Motor neuron (in vitro differentiated cells): ENCODE measurements at regions not wholly inside any gene's neighbourhood (a gene's known extent, or its start where the extent isn't known, plus 50 kb on each side); places are given as distances from the start of the nearest gene placed in this dataset.
"Not testable (repeated sequence)": the region's sequence is repeated elsewhere in the genome, so short reads cannot be mapped to it uniquely, and the experiment has no call there.

Experiments
- ATAC-seq, 8 experiments: fragments of 200-7000 bp; cut with Tn5 transposase; replicated peaks in 6 of 8; 2 replicates each; pipeline ENCODE4 v1.8.0; 2021; ENCODE audit warnings: mild to moderate bottlenecking in 8 of 8, moderate library complexity in 8 of 8
- H3K27ac ChIP-seq, 2 donors: fragments of 250-450 bp; sonication (Bioruptor Pico); 2 replicates each; pipeline ENCODE4 v1.9.0; 2021; ENCODE audit warnings: antibody characterized with exemption in 2 of 2, mild to moderate bottlenecking in 2 of 2, moderate library complexity in 1 of 2
- H3K4me1 ChIP-seq, 2 donors: fragments of 250-450 bp; sonication (Bioruptor Pico); replicated peaks in 1 of 2; 2 replicates each; pipeline ENCODE4 v1.6.1; 2021; ENCODE audit warnings: antibody characterized with exemption in 2 of 2, mild to moderate bottlenecking in 2 of 2, moderate library complexity in 1 of 2
- H3K4me3 ChIP-seq, 5 donors: fragments of 250-450 bp; sonication (Bioruptor Pico); 2 replicates each; pipeline ENCODE4 v1.9.0; 2021; ENCODE audit warnings: antibody characterized with exemption in 5 of 5, mild to moderate bottlenecking in 5 of 5, moderate library complexity in 4 of 5
- WGBS, 10 experiments: fragments of 450-650 bp; shearing (Covaris generic); methylation state at CpG; one replicate each; pipeline ENCODE4 v1.0.0; 2022; 5-methylcytosine and 5-hydroxymethylcytosine counted together
- in situ Hi-C, 9 experiments: fragments of 400-800 bp; cut with MboI; loops; one replicate each; pipeline ENCODE4 v1.15.0; 2021; ENCODE audit warnings: low sequenced_read_pairs in 9 of 9, low pct_unique_long_range_greater_than_20kb in 2 of 9; ENCODE audit not compliant: unreplicated experiment in 9 of 9

DNA sequence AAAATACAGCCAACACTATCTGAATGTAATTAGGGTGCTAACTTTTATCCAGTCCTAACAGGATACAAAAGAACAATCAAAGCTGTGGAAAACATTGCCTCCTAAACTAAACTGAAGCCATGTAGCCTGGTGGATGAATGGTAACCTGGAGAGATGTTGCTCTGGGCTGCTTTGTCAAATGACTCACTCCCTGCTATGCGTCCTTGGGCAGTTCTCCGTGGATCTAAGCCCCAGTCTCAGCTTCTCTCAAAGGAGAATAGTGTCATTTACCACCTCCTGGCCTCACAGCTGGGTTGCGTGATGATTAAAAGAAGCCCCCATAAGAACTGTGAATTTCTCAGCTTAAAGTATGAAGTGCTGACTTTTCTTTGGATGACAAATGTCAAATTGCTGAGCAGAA lies 203.7 kb downstream of the ICOS start:
- Histone ChIP-seq H3K4me3 (no peak overlapping the region), H3K27ac (no peak overlapping the region), H3K4me1 (peaks cover 30 to 31% of the 10 kb centered on the region in 2 donors)
- WGBS, 10 experiments = 24 to 100% (median 82%) methylated on average over 1 to 2 of the region's 3 CpGs; no CpG with 5 or more reads in 4 of the 10 experiments
- in situ Hi-C loops = no loop called here
- ATAC-seq = peak in 1 of 8 experiments; percentile 65

DNA sequence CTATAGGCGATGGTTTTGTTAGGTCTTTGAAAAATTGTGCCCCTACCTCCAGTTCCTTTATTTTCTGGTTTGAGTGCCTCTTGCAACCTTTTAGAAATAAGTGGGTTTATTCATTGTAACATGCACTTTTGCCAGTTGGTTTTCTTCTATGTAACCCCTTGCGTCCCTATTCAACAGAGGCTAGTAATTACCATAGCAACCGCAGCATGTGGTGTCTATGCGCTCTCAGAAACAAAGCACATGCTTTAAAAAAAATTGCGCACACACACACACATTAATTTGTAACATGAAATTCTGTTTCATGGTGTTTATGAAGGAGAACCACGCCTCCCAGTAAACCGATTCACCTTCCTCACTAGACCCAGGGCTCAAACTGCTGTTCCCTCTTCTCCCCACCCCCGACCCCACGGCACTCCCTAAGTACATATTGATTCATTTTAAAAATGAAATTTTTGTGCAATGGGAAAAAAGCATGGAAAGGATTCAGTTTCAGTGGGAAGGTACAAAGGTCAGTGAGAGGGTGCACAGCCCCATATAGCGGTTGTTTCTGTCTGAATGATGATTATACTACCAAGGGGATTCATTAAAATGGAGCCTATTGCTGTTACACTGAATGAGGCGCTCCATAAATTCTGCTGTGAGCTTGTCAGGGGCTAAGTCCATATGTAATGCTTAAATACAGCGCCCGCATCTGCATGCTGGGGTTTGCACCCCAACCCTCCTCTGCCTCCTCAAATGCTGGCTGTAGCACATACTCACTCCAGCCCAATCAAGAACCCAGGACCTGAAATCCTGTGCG lies 206.9 kb downstream of the ICOS start:
- peak overlapping the region; percentile 34 to 44 for H3K27ac ChIP-seq
- in situ Hi-C loops = no loop called here
- 56 to 86% (median 65%) methylated on average over 1 to 12 of the region's 14 CpGs for WGBS, 10 experiments

DNA sequence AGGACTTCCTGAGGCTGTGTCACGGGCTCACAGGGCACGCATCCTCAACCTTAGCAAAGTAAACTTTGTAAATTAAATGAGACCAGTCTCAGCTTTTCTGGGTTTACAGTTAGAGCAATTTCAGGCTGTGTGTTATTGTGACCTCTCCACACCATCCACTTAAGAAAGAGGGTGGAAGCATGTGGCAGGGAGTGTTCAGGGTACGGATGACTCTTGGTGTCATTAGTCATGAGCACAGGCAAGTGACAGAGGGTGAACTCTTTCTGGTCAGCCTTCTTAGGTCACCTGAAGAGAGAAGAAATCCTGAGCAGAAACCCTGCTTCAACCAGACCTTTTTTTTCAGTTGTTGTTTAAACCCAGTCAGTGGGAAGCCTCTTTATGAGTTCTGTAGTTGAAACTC lies 207.9 kb downstream of the ICOS start:
- Histone ChIP-seq H3K4me1 (peaks cover 23 to 38% of the 10 kb centered on the region in 2 donors), H3K27ac (no peak overlapping the region), H3K4me3 (no peak overlapping the region)
- WGBS, 10 experiments = 54 to 100% (median 93%) methylated on average over 1 to 3 of the region's 3 CpGs; no CpG with 5 or more reads in 4 of the 10 experiments
- in situ Hi-C loops = no loop called here
- peak in 5 of 8 experiments; percentile 15 to 59 (median 57) for ATAC-seq

More for the DNA sequence above, 206.9 kb downstream of the ICOS start:
- Histone ChIP-seq H3K4me1 (peaks cover 23 to 38% of the 10 kb centered on the region in 2 donors), H3K4me3 (no peak overlapping the region)
- ATAC-seq = peak in 5 of 8 experiments; percentile 35 to 73 (median 41)

DNA sequence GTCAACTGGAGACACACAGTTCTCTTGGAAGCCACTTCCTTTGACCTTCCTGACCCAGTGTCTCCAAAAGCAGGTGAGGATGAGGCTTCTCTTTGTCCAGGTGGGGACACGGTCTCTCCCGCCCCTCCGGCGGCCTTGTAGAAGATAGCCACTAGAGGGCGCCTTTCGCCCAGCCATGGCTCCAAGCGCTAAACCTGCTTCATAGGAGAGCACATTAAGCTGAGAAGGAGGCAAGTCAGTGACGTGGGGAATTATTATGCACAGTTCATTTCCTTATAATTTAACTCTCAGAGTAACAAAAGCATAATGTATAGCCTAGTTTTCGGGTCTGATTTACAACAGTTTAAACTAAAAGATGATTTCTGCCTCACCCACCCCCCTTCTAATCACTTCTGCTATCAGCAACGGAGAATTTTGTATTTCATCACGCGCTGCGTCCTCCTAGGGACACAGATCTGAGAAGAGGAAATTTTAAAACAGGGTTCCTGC lies 208.7 kb downstream of the ICOS start:
- Histone ChIP-seq H3K4me3 (no peak overlapping the region), H3K27ac (no peak overlapping the region), H3K4me1 (peaks cover 23 to 38% of the 10 kb centered on the region in 2 donors)
- peak; percentile 90 to 100 (median 96) for ATAC-seq
- WGBS, 10 experiments = 0 to 80% (median 22%) methylated on average over 1 to 13 of the region's 13 CpGs
- in situ Hi-C loops = no loop called here

DNA sequence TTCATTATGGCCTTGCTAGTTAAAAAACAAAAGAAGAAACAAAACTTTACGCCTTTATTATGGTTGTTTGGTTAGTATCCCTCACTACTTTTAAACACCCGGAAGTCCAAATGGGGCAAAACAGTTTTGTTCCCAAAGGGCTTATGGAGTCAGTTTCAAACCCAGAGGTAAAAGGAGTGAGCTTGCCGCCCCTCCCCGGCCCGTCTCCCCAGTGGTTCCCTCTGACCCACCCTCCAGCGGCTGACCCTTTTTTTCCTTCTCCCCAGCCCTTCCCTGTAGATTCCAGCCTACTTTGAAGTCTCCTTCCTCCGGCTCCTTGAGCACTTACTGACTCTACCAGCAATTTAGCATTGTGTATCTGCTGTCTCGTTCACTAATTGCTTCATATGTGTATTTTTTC lies 209.2 kb downstream of the ICOS start:
- in situ Hi-C loops = no loop called here
- WGBS, 10 experiments = 0 to 76% (median 50%) methylated on average over 1 to 7 of the region's 8 CpGs; no CpG with 5 or more reads in 3 of the 10 experiments
- Histone ChIP-seq H3K4me1 (peaks cover 25 to 43% of the 10 kb centered on the region in 2 donors), H3K4me3 (no peak overlapping the region), H3K27ac (no peak overlapping the region)
- peak in 2 of 8 experiments; percentile 15 to 21 for ATAC-seq

DNA sequence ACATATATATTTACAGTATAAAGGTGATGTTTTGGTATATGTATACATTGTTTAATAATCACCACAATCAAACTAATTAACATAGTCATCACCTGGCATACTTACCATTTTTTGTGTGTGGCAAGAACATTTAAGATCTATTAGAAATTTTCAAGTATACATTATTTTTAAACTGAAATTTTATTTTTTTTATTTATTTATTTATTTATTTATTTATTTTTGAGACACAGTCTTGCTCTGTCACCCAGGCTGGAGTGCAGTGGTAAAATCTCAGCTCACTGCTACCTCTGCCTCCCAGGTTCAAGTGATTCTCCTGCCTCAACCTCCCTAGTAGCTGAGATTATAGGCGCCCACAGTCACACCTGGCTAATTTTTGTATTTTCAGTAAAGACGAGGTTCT lies 210.5 kb downstream of the ICOS start:
- ATAC-seq, H3K27ac ChIP-seq, in situ Hi-C loops, H3K4me3 ChIP-seq: not testable (repeated sequence)
- peaks cover 27 to 56% of the 10 kb centered on the region in 2 donors for H3K4me1 ChIP-seq
- 90 to 100% (median 100%) methylated on average over 1 to 2 of the region's 2 CpGs; no CpG with 5 or more reads in 5 of the 10 experiments for WGBS, 10 experiments

DNA sequence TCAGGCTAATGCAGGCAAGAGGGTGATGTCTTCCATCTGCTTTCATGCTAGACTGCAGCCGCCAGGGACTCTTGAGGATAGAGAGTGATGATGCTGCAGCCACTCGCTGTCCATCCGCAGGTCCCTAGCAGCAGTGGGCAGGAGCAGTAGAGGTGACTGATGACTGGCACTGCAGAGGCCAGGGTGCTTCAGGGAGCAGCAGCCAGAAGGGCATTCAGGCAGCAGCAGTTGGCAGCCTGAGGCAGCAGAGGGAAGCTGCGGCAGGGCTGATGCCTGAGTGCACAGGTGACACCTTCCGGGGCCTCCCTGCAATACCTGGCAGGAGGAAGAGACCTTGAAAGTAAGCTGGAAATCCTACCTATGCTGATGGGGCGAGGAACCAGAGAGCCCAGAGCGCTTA lies 214.2 kb downstream of the ICOS start:
- Histone ChIP-seq H3K27ac (peak overlapping the region in 1 of 2 donors; percentile 31), H3K4me3 (no peak overlapping the region), H3K4me1 (peaks cover 10 to 31% of the 10 kb centered on the region in 2 donors)
- in situ Hi-C loops = no loop called here
- WGBS, 10 experiments = 20 to 100% (median 80%) methylated on average over 1 to 4 of the region's 7 CpGs; no CpG with 5 or more reads in 1 of the 10 experiments
- ATAC-seq = peak in 5 of 8 experiments; percentile 24 to 63 (median 46)

DNA sequence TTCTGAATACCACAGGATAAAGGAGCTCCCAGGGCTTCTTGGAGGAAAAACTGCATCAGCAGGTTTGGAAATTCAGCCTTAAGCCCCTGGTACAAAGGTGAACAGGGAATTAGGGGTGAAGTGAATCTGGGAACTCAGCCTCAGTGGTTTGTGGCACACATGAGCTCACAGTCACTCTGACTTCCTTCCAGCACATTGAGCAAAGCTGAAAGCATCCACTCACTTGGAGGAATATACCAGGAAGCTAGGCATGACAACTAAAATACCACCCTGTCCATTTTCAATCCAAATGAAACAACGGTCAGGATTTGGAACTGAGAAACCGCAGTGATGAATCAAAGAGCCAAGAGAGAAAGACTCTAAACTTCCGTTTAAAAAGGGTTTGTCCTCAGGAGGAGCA lies 216.1 kb downstream of the ICOS start:
- WGBS, 10 experiments = 0 to 100% (median 69%) methylated on average over 1 to 3 of the region's 3 CpGs; no CpG with 5 or more reads in 3 of the 10 experiments
- Histone ChIP-seq H3K4me1 (peaks cover 10 to 29% of the 10 kb centered on the region in 2 donors), H3K27ac (no peak overlapping the region), H3K4me3 (no peak overlapping the region)
- no peak for ATAC-seq
- in situ Hi-C loops = no loop called here

DNA sequence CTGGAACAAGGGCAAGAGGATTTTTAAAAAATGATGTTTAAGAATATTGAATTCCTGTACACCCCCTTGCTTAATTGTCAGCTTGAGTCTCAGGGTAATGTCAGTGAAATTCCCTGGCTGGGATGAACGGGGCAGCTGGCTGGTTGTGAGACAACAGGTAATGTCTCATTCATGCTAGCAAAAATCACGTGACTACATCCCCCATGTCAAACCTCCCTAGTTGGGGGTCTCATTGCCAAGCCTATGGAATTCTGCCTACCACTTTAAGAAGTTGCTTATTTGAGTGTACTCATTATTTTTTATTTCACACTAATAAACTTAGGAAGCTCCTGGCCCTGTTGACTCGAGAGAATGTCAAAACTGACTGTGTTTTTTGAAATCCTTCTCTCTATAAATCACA lies 218.3 kb downstream of the ICOS start:
- no peak for ATAC-seq
- no peak overlapping the region for H3K27ac ChIP-seq
- in situ Hi-C loops = no loop called here
- peaks cover 10 to 29% of the 10 kb centered on the region in 2 donors for H3K4me1 ChIP-seq
- WGBS, 10 experiments = 0 to 100% (median 77%) methylated on average over 1 to 3 of the region's 3 CpGs; no CpG with 5 or more reads in 1 of the 10 experiments
- H3K4me3 ChIP-seq = no peak overlapping the region

DNA sequence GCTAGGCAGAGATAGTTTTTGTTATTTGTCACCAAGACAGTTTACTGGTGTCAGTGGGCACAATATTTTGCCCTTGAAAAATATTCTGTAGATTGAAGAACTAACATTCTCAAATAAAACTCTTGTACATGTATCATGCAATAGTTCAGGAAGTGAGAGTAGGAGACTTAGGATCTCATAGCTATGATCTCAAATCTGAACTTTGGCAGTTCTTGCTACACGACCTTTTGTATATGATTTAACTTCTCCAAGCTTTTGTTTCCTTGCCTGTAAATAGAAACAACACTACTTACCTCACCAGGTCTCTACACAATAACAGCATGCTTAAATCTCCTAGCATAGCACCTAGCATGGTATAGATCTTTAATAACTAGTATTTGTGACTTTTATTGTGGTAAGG lies 219.9 kb downstream of the ICOS start:
- H3K4me1 ChIP-seq = peaks cover 8 to 17% of the 10 kb centered on the region in 2 donors
- H3K27ac ChIP-seq = no peak overlapping the region
- no peak for ATAC-seq
- no peak overlapping the region for H3K4me3 ChIP-seq
- in situ Hi-C loops = no loop called here
- WGBS, 10 experiments = 0 to 75% (median 44%) methylated on average over 1 of the region's 1 CpG; no CpG with 5 or more reads in 3 of the 10 experiments

DNA sequence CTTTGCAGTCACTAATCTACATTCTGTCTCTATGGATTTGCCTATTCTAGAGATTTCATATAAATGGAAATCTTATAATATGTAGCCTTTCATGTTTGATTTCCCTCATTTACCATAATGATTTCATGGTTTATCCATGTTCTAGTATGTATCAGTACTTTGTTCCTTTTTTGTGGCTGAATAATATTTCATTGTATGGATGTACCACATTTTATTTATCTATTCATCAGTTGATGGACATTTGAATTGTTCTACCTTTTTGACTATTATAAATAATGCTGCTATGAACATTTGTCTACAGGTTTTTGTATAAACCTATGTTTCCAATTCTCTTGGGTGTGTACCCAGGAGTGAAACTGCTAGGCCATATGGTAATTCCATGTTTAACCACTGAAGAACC lies 221.1 kb downstream of the ICOS start:
- H3K4me1 ChIP-seq = peaks cover 2 to 5% of the 10 kb centered on the region in 2 donors
- no peak overlapping the region for H3K4me3 ChIP-seq
- no peak for ATAC-seq
- no peak overlapping the region for H3K27ac ChIP-seq
- in situ Hi-C loops = no loop called here

DNA sequence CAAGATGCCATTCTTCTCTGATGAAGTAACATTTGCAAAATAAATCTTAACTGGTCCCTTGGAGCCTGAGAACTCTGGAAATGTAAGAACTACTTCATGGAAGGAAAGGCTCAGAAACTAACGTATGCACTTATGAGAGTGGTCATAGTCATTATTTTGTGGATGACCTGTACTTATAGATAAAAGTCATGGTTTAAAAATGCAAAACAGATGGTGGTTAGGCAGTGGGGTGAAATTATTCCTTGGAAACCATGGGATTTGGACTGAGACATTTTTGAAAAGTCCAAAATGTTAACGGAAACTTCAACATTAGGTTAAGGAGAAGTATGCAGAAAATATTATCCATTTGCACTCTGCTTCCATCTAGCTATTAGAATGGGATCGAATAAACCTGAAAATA lies 223.0 kb downstream of the ICOS start:
- H3K4me1 ChIP-seq = no peaks in the 10 kb centered on the region
- no peak overlapping the region for H3K27ac ChIP-seq
- ATAC-seq = no peak
- in situ Hi-C loops = no loop called here
- WGBS, 10 experiments = 42 to 100% (median 89%) methylated on average over 1 to 3 of the region's 3 CpGs
- no peak overlapping the region for H3K4me3 ChIP-seq

DNA sequence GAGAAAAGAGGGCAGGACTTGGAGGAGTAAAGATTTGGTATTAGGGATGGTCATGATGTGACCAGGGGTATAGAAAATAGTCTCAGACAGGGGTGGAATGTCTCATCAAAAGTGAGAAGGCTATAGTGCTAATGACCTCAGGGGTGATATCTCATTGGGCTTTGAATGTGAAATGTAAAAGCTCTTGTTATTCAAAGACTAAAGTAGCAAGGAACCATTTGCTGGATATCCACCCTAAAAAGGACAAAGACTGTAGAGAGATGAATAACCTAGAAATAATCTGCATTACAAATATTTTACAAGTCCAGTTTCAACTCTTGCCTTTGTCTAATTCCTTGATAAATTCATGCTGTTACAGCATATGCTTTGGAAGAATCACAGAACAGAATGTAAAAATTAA lies 224.4 kb downstream of the ICOS start:
- H3K4me1 ChIP-seq = no peaks in the 10 kb centered on the region
- in situ Hi-C loops = no loop called here
- H3K4me3 ChIP-seq = no peak overlapping the region
- no peak overlapping the region for H3K27ac ChIP-seq
- peak in 4 of 8 experiments; percentile 16 to 57 (median 26) for ATAC-seq
